ENCODE measurements at regions not wholly inside any gene's neighbourhood (a gene's known extent, or its start where the extent isn't known, plus 50 kb on each side); places are given as distances from the start of the nearest gene placed in this dataset.

GRCh38 chr13:90393408-90393807, 954.1 kb upstream of the MIR17HG start:
- DNase-seq (ENCODE audit: low read depth in 4 of 4, low spot score in 3 of 4) = no peak

- no peak for DNase-seq (ENCODE audit: low read depth in 4 of 4, low spot score in 3 of 4)
Observed at GRCh38 chr13:90395348-90395747, 952.1 kb upstream of the MIR17HG start.

GRCh38 chr13:90395846-90396245, 951.6 kb upstream of the MIR17HG start:
- DNase-seq (ENCODE audit: low read depth in 4 of 4, low spot score in 3 of 4) = no peak

GRCh38 chr13:90396266-90396665, 951.2 kb upstream of the MIR17HG start:
- no peak for DNase-seq (ENCODE audit: low read depth in 4 of 4, low spot score in 3 of 4)

- DNase-seq (ENCODE audit: low read depth in 4 of 4, low spot score in 3 of 4) = no peak
Observed at GRCh38 chr13:90397503-90397902, 950.0 kb upstream of the MIR17HG start.

- no peak for DNase-seq (ENCODE audit: low read depth in 4 of 4, low spot score in 3 of 4)
Observed at GRCh38 chr13:90400372-90400771, 947.1 kb upstream of the MIR17HG start.

- DNase-seq (ENCODE audit: low read depth in 4 of 4, low spot score in 3 of 4) = no peak
Observed at GRCh38 chr13:90401150-90401549, 946.3 kb upstream of the MIR17HG start.

GRCh38 chr13:90402102-90402501, 945.4 kb upstream of the MIR17HG start:
- DNase-seq (ENCODE audit: low read depth in 4 of 4, low spot score in 3 of 4) = no peak

- no peak for DNase-seq (ENCODE audit: low read depth in 4 of 4, low spot score in 3 of 4)
Observed at GRCh38 chr13:90402613-90403012, 944.9 kb upstream of the MIR17HG start.

- no peak for DNase-seq (ENCODE audit: low read depth in 4 of 4, low spot score in 3 of 4)
Observed at GRCh38 chr13:90403330-90404082, 944.0 kb upstream of the MIR17HG start.

- DNase-seq (ENCODE audit: low read depth in 4 of 4, low spot score in 3 of 4) = no peak
Observed at GRCh38 chr13:90405301-90405700, 942.2 kb upstream of the MIR17HG start.

GRCh38 chr13:90412980-90413379, 934.5 kb upstream of the MIR17HG start:
- no peak for DNase-seq (ENCODE audit: low read depth in 4 of 4, low spot score in 3 of 4)

GRCh38 chr13:90413548-90413947, 933.9 kb upstream of the MIR17HG start:
- no peak for DNase-seq (ENCODE audit: low read depth in 4 of 4, low spot score in 3 of 4)

GRCh38 chr13:90414691-90415596, 932.5 kb upstream of the MIR17HG start:
- no peak for DNase-seq (ENCODE audit: low read depth in 4 of 4, low spot score in 3 of 4)

- DNase-seq (ENCODE audit: low read depth in 4 of 4, low spot score in 3 of 4) = no peak
Observed at GRCh38 chr13:90415902-90416301, 931.6 kb upstream of the MIR17HG start.

- DNase-seq (ENCODE audit: low read depth in 4 of 4, low spot score in 3 of 4) = no peak
Observed at GRCh38 chr13:90416519-90416918, 931.0 kb upstream of the MIR17HG start.

GRCh38 chr13:90416938-90417337, 930.5 kb upstream of the MIR17HG start:
- no peak for DNase-seq (ENCODE audit: low read depth in 4 of 4, low spot score in 3 of 4)

GRCh38 chr13:90420683-90421082, 926.8 kb upstream of the MIR17HG start:
- no peak for DNase-seq (ENCODE audit: low read depth in 4 of 4, low spot score in 3 of 4)

GRCh38 chr13:90427322-90428272, 919.9 kb upstream of the MIR17HG start:
- no peak for DNase-seq (ENCODE audit: low read depth in 4 of 4, low spot score in 3 of 4)

GRCh38 chr13:90428522-90429210, 918.8 kb upstream of the MIR17HG start:
- no peak for DNase-seq (ENCODE audit: low read depth in 4 of 4, low spot score in 3 of 4)
